ENCODE measurements at regions not wholly inside any gene's neighbourhood (a gene's known extent, or its start where the extent isn't known, plus 50 kb on each side); places are given as distances from the start of the nearest gene placed in this dataset.

GRCh38 chr9:13590996-13591395 is 311.5 kb upstream of the MPDZ start:
- no peaks in the 10 kb centered on the region for H3K9me3 Mint-ChIP-seq
- no peak for ATAC-seq (replicated peaks)

GRCh38 chr9:13589034-13589737 is 309.7 kb upstream of the MPDZ start:
- H3K27ac Mint-ChIP-seq, result no peak overlapping the region
- peaks cover 3% of the 10 kb centered on the region for H3K9me3 Mint-ChIP-seq
- H3K27me3 Mint-ChIP-seq, result no peaks in the 10 kb centered on the region
- no peaks in the 10 kb centered on the region for H3K4me1 Mint-ChIP-seq
- H3K4me3 Mint-ChIP-seq, result no peak overlapping the region
- H3K36me3 Mint-ChIP-seq (ENCODE audit: low read depth), result no peaks in the 10 kb centered on the region
- ATAC-seq (replicated peaks), result no peak

More at GRCh38 chr9:13590996-13591395, 311.5 kb upstream of the MPDZ start:
- no peak overlapping the region for H3K27ac Mint-ChIP-seq
- H3K4me3 Mint-ChIP-seq, result no peak overlapping the region
- no peaks in the 10 kb centered on the region for H3K4me1 Mint-ChIP-seq
- no peaks in the 10 kb centered on the region for H3K36me3 Mint-ChIP-seq (ENCODE audit: low read depth)
- no peaks in the 10 kb centered on the region for H3K27me3 Mint-ChIP-seq

DNA sequence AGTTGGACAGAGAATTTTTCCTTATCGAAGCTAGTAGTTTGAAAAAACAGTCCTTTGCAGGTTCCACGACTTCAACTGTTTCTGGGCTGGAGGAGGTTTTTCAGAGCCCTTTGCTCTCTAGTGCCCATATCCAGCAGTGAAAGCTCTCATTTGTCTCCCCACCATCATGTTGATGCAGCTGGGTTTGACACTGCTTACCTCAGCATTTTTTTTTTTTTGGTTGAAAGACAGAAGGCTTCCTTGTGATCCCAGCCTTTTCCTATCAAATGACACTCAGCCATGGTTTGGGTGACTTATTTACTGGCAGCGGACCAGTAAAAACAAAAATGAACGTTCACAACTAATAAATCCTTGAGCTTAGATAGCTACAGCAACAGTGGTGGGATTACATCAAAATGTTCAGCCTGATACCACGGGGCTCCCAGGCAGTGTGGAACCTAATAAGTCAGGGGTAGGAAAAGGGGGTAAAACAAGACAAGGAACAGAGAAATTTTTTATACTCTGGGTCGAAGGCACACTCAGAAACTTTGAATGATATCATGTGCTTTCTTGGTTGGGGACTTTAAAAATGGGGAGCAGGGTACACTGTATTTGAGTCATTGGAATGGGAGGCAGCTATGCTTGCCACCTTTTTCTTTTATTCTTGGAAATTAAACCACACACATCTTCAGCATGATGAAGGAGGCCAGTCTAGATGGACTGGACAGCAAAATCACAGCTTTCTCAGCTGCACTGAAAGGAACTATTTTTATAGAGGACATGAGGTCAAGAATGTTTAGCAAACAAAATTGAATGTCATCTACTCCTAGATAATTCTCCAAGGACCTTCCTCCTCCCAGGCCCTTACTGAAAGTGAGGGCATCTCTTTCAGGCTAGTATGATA is 308.9 kb upstream of the MPDZ start:
- no peak overlapping the region for H3K27ac Mint-ChIP-seq
- H3K36me3 Mint-ChIP-seq (ENCODE audit: low read depth), result no peaks in the 10 kb centered on the region
- H3K4me1 Mint-ChIP-seq, result no peaks in the 10 kb centered on the region
- no peak overlapping the region for H3K4me3 Mint-ChIP-seq
- peaks cover 8% of the 10 kb centered on the region for H3K9me3 Mint-ChIP-seq
- no peaks in the 10 kb centered on the region for H3K27me3 Mint-ChIP-seq
- ATAC-seq (replicated peaks), result no peak

- Mint-ChIP-seq H3K27me3 (no peaks in the 10 kb centered on the region), H3K4me3 (no peak overlapping the region), H3K4me1 (no peaks in the 10 kb centered on the region), H3K36me3 (ENCODE audit: low read depth) (no peaks in the 10 kb centered on the region), H3K27ac (no peak overlapping the region), H3K9me3 (peaks cover 8% of the 10 kb centered on the region)
- no peak for ATAC-seq (replicated peaks)
These were observed 308.1 kb upstream of the MPDZ start for GRCh38 chr9:13587571-13587970.

DNA sequence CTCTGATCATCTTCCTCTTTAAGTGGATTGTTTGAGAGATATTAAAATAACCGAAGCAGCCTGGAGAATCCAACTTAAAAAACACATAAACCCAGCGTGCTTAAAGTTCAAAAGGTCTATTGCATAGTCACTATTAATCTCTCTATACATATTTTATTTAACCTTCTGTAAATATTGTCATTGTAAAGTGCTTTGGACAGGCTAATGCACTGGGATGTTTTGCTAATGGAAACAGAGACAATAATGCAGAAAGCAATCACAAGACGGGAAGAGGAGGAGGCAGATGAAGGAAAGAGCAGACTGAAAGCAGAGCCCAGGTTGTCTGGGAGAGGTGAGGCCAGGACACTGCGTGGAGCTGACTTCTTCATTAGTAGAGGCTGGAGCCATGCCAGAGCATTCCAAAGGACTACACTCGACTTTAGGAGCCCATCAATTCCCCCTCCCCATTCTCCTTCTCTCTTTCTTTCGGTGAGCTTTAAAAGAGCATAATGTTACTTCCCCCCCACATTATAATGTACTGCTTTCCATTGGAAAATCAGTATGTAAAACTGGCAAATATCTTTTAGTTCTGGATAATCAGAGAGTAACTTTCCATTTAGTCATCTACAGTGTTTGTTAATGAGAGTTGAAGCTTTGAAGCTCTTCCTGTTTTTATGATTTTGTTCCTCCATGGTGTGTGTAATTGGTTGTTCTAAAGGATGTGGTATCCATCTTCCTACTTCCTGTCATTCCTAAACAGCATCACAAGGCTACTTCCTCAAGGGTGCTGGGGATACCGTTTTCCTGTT is 307.3 kb upstream of the MPDZ start:
- no peak overlapping the region for H3K27ac Mint-ChIP-seq
- H3K4me3 Mint-ChIP-seq, result no peak overlapping the region
- no peaks in the 10 kb centered on the region for H3K27me3 Mint-ChIP-seq
- no peak for ATAC-seq (replicated peaks)
- H3K36me3 Mint-ChIP-seq (ENCODE audit: low read depth), result no peaks in the 10 kb centered on the region
- H3K4me1 Mint-ChIP-seq, result no peaks in the 10 kb centered on the region
- peaks cover 8% of the 10 kb centered on the region for H3K9me3 Mint-ChIP-seq

DNA sequence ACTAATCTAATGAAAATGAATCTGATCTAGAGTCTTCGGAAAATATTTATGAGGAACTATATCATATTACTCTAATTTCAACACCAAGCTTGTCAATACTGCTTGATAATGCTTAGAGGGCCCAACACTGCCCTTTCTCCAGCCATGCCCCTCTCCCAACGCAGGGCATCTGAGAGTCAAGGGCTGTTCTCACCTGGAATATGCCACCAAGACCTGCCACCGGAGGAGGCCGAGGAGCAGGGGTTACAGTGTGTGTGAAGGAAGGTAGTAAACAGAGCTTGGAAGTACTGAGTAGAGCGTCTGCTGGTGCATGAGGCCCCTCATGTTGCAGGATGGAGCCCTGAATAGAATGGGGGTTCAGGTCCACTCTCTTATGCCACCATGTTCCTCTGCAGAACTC is 301.3 kb upstream of the MPDZ start:
- H3K9me3 Mint-ChIP-seq, result peaks cover 11% of the 10 kb centered on the region
- H3K4me3 Mint-ChIP-seq, result no peak overlapping the region
- H3K27me3 Mint-ChIP-seq, result no peaks in the 10 kb centered on the region
- ATAC-seq (replicated peaks), result no peak
- H3K27ac Mint-ChIP-seq, result no peak overlapping the region
- no peaks in the 10 kb centered on the region for H3K4me1 Mint-ChIP-seq
- H3K36me3 Mint-ChIP-seq (ENCODE audit: low read depth), result no peaks in the 10 kb centered on the region

- Mint-ChIP-seq H3K4me1 (no peaks in the 10 kb centered on the region), H3K36me3 (ENCODE audit: low read depth) (no peaks in the 10 kb centered on the region), H3K27me3 (no peaks in the 10 kb centered on the region), H3K4me3 (no peak overlapping the region), H3K27ac (no peak overlapping the region), H3K9me3 (peaks cover 16% of the 10 kb centered on the region)
- ATAC-seq (replicated peaks), result no peak
These were observed 300.6 kb upstream of the MPDZ start for GRCh38 chr9:13580131-13580530.

DNA sequence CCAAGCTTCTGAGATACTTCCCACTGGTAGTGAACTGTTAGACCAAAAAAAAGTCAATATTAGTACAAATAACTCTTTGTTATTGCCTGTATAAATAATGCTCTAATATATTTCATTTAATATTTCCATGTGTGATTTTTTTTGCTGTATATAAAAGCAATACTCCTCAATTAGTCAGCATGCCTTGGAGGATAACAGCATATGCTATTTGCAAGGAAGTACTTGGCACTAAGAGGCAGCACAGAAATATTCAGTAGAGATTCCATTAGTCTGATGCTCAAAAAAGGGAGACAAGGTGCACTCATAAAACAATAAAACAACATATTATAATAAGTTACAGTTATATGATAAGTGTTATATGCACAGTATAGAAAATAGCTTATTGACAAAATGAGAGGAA is 296.6 kb upstream of the MPDZ start:
- Mint-ChIP-seq H3K27ac (no peak overlapping the region), H3K4me3 (no peak overlapping the region), H3K4me1 (no peaks in the 10 kb centered on the region), H3K27me3 (no peaks in the 10 kb centered on the region), H3K36me3 (ENCODE audit: low read depth) (no peaks in the 10 kb centered on the region), H3K9me3 (peaks cover 9% of the 10 kb centered on the region)
- no peak for ATAC-seq (replicated peaks)

DNA sequence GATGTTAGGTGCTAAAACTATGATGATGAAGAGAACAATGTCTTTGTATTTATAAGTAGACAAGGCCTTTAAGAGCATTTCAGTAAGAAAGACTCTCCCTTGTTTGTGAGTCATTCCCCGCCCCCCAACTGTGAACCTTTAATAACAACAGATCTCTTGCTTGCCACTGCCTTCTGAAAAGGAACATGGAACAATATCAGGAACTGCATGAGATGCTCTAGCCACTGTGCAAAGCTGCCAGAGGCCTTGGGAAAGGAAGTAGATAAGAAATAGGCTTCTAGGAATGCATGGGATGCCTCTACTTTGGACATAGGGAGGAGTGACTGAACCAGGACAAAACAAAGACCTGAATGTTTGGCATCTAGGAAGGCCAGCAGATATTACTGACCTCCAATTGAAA is 296.1 kb upstream of the MPDZ start:
- ATAC-seq (replicated peaks), result no peak
- Mint-ChIP-seq H3K27me3 (no peaks in the 10 kb centered on the region), H3K27ac (no peak overlapping the region), H3K4me1 (no peaks in the 10 kb centered on the region), H3K9me3 (peaks cover 9% of the 10 kb centered on the region), H3K36me3 (ENCODE audit: low read depth) (no peaks in the 10 kb centered on the region), H3K4me3 (no peak overlapping the region)

DNA sequence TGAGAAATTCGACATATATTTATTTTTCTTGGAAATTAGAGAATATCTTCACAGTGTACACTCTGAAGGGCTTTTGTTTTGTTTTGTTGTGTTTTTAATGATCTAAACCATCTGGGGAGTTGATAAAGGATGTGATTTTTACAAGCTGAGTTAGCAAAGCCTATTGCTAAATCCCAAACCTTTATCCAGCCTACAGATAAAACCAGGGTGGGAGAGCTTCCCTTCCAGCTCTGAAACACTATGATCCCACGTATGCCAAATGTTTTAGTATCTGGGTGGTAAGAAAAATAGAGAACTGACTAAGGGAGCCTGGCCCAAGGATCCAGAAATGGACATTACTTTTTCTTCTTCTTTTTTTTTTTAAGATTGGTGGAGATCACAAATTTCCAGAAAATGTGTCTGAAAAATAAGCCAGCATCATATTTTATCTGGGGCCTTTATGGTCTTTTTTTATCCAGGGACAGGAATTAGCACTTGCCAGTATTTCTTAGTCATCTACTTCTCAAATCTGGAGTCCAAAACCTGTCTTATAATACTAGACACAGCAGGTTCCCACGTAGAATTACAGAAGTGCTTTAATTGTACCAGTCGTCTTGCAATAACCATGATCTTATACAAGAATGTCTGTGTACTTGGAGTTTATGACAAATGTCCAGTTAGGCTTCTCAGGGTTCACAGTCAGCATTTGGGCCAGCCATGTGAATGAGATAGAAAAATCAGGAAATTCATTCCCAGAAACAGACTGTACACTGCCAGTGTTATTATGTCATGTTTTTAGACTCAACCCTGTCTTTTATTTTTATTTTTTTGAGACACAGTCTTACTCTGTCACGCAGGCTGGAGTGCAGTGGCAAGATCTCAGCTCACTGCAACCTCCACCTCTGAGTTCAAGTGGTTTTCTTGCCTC is 290.8 kb upstream of the MPDZ start:
- no peak overlapping the region for H3K4me3 Mint-ChIP-seq
- no peaks in the 10 kb centered on the region for H3K4me1 Mint-ChIP-seq
- peaks cover 9% of the 10 kb centered on the region for H3K27me3 Mint-ChIP-seq
- no peaks in the 10 kb centered on the region for H3K36me3 Mint-ChIP-seq (ENCODE audit: low read depth)
- ATAC-seq (replicated peaks), result no peak
- no peak overlapping the region for H3K27ac Mint-ChIP-seq
- H3K9me3 Mint-ChIP-seq, result peaks cover 4% of the 10 kb centered on the region

GRCh38 chr9:13569602-13570067 is 290.1 kb upstream of the MPDZ start:
- Mint-ChIP-seq H3K4me1 (no peaks in the 10 kb centered on the region), H3K36me3 (ENCODE audit: low read depth) (no peaks in the 10 kb centered on the region), H3K4me3 (no peak overlapping the region), H3K9me3 (no peaks in the 10 kb centered on the region), H3K27ac (no peak overlapping the region), H3K27me3 (peaks cover 9% of the 10 kb centered on the region)
- no peak for ATAC-seq (replicated peaks)

DNA sequence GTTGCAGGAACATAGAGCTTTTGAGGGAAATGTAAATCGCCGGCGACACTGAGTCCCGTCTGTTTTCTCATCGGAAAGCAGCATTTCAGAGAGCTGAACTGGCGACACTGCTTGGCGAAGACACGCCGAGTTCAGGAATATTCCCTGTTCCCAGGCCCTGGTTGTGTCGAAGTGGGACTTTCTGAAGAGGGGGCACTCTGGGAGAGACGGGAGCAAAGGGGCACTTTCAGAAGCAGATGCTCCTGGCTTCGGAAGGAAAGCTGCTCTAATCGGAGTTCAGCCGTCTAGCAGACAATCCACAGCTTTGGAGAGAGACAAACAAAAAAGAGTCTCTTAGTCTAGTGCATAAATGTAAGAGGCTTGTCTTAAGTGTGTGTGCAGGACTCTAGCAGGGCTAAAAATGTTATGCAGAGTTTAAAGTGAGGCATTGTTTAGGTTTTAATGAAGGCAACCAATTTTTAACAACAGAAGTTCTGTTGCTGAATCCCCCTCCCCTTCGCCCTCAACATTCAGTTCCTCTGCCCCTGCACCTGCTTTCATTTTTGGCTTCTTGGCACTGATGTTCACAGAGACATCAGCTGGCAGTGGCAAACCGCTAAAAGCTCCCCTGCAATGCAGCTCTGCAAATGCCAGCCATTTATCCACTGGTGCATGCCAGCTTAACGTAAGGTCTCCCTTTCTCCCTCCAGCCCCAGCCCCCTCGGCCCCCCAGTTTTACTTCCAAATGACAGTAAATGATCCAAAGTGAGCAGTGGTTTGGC is 289.5 kb upstream of the MPDZ start:
- H3K4me3 Mint-ChIP-seq, result peak overlapping the region; percentile 45

DNA sequence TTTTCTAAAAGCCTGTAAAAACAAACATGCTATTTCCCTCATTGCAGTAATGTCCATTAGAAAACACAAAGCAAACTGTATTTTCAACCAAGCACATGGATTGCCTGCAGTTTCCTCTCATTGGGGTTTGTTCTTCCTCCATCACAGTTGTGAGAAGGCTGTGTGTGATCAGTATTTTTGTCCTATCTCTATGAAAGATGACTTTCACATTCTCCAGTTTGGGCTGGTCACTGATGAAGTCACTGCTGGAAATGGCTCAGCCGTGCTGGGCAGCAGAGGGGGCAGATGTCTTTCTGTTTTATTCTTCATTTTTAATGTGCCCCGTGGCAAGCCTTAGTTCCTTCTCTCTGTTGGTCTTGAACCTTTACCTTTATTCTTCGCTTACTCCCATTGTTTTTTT is 288.9 kb upstream of the MPDZ start:
- peaks cover 3% of the 10 kb centered on the region for H3K9me3 Mint-ChIP-seq
- H3K4me1 Mint-ChIP-seq, result no peaks in the 10 kb centered on the region
- H3K36me3 Mint-ChIP-seq (ENCODE audit: low read depth), result no peaks in the 10 kb centered on the region
- H3K4me3 Mint-ChIP-seq, result peak overlapping the region; percentile 45
- no peak for ATAC-seq (replicated peaks)
- H3K27ac Mint-ChIP-seq, result no peak overlapping the region
- H3K27me3 Mint-ChIP-seq, result peaks cover 9% of the 10 kb centered on the region

More for the DNA sequence above, 289.5 kb upstream of the MPDZ start:
- ATAC-seq (replicated peaks), result no peak
- Mint-ChIP-seq H3K36me3 (ENCODE audit: low read depth) (no peaks in the 10 kb centered on the region), H3K9me3 (peaks cover 3% of the 10 kb centered on the region), H3K4me1 (no peaks in the 10 kb centered on the region), H3K27ac (no peak overlapping the region), H3K27me3 (peaks cover 9% of the 10 kb centered on the region)

All from activated T-helper 17 cell treated with anti-CD3 and anti-CD28 coated beads, Interleukin-2, amount 50 U/mL, for 72 hours (primary cell).